Stimulated activated CD4-positive, alpha-beta T cell treated with anti-CD3 and anti-CD28 coated beads, Interleukin-2, amount 100 ng/mL, for 48 hours (primary cell): ENCODE measurements at regions not wholly inside any gene's neighbourhood (a gene's known extent, or its start where the extent isn't known, plus 50 kb on each side); places are given as distances from the start of the nearest gene placed in this dataset.

Experiments
- DNase-seq, 2 donors: peaks; one replicate each; pipeline ENCODE4 v3.0.0-alpha.2; 2020

- no peak for DNase-seq
These were observed 163.0 kb upstream of the TMCC3 start for GRCh38 chr12:94813314-94813713.

GRCh38 chr12:94812345-94812744 is 162.0 kb upstream of the TMCC3 start:
- no peak for DNase-seq

GRCh38 chr12:94811611-94812010 is 161.3 kb upstream of the TMCC3 start:
- DNase-seq, result no peak

GRCh38 chr12:94807951-94808350 is 157.6 kb upstream of the TMCC3 start:
- DNase-seq, result no peak

- DNase-seq, result no peak
These were observed 156.3 kb upstream of the TMCC3 start for GRCh38 chr12:94806617-94807016.

GRCh38 chr12:94805749-94806529 is 155.6 kb upstream of the TMCC3 start:
- DNase-seq, result no peak

GRCh38 chr12:94803939-94804338 is 153.6 kb upstream of the TMCC3 start:
- DNase-seq, result no peak

GRCh38 chr12:94802796-94803195 is 152.4 kb upstream of the TMCC3 start:
- no peak for DNase-seq

- no peak for DNase-seq
These were observed 151.4 kb upstream of the TMCC3 start for GRCh38 chr12:94801745-94802144.

GRCh38 chr12:94799136-94799535 is 148.8 kb upstream of the TMCC3 start:
- no peak for DNase-seq

- DNase-seq, result no peak
These were observed 147.8 kb upstream of the TMCC3 start for GRCh38 chr12:94798113-94798512.

- no peak for DNase-seq
These were observed 145.2 kb upstream of the TMCC3 start for GRCh38 chr12:94795520-94795919.

- DNase-seq, result no peak
These were observed 144.7 kb upstream of the TMCC3 start for GRCh38 chr12:94795044-94795443.

- no peak for DNase-seq
These were observed 142.8 kb upstream of the TMCC3 start for GRCh38 chr12:94793191-94793595.

- DNase-seq, result no peak
These were observed 142.3 kb upstream of the TMCC3 start for GRCh38 chr12:94792693-94793092.

GRCh38 chr12:94791933-94792332 is 141.6 kb upstream of the TMCC3 start:
- no peak for DNase-seq

- no peak for DNase-seq
These were observed 140.5 kb upstream of the TMCC3 start for GRCh38 chr12:94790825-94791224.

GRCh38 chr12:94790370-94790769 is 140.0 kb upstream of the TMCC3 start:
- DNase-seq, result no peak

- no peak for DNase-seq
These were observed 139.3 kb upstream of the TMCC3 start for GRCh38 chr12:94789510-94790225.

GRCh38 chr12:94788298-94788697 is 137.9 kb upstream of the TMCC3 start:
- DNase-seq, result no peak

GRCh38 chr12:94786906-94787305 is 136.5 kb upstream of the TMCC3 start:
- DNase-seq, result no peak

- DNase-seq, result no peak
These were observed 133.5 kb upstream of the TMCC3 start for GRCh38 chr12:94783862-94784261.

GRCh38 chr12:94783343-94783742 is 133.0 kb upstream of the TMCC3 start:
- no peak for DNase-seq

- no peak for DNase-seq
These were observed 131.5 kb upstream of the TMCC3 start for GRCh38 chr12:94781835-94782234.

- no peak for DNase-seq
These were observed 129.1 kb upstream of the TMCC3 start for GRCh38 chr12:94779485-94779884.
